ENCODE measurements at regions not wholly inside any gene's neighbourhood (a gene's known extent, or its start where the extent isn't known, plus 50 kb on each side); places are given as distances from the start of the nearest gene placed in this dataset.

DNA sequence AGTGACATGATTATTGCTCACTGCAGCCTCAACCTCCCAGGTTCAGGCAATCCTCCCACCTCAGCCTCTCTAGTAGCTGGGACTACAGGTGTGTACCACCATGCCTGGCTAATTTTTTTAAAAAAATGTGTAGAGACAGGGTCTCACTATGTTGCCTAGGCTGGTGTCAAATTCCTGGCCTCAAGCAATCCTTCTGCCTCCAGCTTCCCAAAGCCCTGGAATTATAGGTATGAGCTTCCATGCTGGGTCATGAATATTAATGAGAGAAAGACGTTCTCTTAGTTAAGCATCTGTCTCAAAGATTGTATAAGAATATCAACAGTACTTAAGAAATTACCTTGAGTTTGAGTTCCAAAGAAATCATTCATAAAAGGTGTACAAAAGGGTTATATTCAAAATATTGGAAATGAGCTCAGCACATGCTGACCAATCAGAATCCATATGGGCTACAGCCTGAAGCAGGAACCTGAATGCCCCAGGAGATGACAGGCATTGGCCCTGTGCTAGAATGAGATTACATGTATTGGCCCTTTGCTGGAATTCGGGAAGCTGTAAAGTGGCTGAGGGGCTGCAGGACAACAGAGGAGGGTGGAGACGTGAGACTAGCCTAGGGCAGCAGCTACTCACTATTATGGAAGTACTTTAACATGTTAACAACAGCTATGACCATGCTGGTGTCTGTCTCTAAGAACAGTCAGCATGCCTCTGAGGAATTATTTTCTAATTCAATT lies 157.0 kb upstream of the CPNE8 start:
- TF ChIP-seq JUND (IDR thresholded peaks at IDR 0.05) (no peak), REST (IDR thresholded peaks at IDR 0.05) (no peak), SP1 (IDR thresholded peaks at IDR 0.05) (no peak), RAD21 (IDR thresholded peaks at IDR 0.05) (no peak), YY1 (IDR thresholded peaks at IDR 0.05) (no peak)
- TF ChIP-seq, protein P1, sequence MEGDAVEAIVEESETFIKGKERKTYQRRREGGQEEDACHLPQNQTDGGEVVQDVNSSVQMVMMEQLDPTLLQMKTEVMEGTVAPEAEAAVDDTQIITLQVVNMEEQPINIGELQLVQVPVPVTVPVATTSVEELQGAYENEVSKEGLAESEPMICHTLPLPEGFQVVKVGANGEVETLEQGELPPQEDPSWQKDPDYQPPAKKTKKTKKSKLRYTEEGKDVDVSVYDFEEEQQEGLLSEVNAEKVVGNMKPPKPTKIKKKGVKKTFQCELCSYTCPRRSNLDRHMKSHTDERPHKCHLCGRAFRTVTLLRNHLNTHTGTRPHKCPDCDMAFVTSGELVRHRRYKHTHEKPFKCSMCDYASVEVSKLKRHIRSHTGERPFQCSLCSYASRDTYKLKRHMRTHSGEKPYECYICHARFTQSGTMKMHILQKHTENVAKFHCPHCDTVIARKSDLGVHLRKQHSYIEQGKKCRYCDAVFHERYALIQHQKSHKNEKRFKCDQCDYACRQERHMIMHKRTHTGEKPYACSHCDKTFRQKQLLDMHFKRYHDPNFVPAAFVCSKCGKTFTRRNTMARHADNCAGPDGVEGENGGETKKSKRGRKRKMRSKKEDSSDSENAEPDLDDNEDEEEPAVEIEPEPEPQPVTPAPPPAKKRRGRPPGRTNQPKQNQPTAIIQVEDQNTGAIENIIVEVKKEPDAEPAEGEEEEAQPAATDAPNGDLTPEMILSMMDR (IDR thresholded peaks at IDR 0.05; ENCODE audit: low read depth, low read length, missing input control) = no peak

Data from liver (tissue), 3 donors.